CD4-positive, alpha-beta memory T cell (primary cell): ENCODE measurements at regions not wholly inside any gene's neighbourhood (a gene's known extent, or its start where the extent isn't known, plus 50 kb on each side); places are given as distances from the start of the nearest gene placed in this dataset.

Source experiments
- CTCF ChIA-PET: fragments of 350-600 bp; sonication (Branson Sonifier 250); formaldehyde crosslinking; loops from one replicate; lab custom pipeline; 2021; ENCODE audit warnings: inconsistent platforms; ENCODE audit not compliant: partially characterized antibody; lab: Charles Lee
- POLR2A ChIA-PET: fragments of 350-600 bp; sonication (Branson Sonifier 250); formaldehyde crosslinking; loops from one replicate; lab custom pipeline; 2021; ENCODE audit not compliant: partially characterized antibody; lab: Charles Lee
- DNase-seq, 5 donors: peaks; one replicate each; pipeline versions ENCODE4 v3.0.0 to v3.0.0-alpha.2; 2020 to 2022; ENCODE audit warnings: mixed read lengths in 1 of 5
- H3K27ac ChIP-seq: one replicate; pipeline ENCODE4 v1.7.0; 2013; ENCODE audit warnings: low read depth, low read length
- H3K27me3 ChIP-seq: 2 replicates; pipeline ENCODE4 v1.7.0; 2013; ENCODE audit warnings: mild to moderate bottlenecking, low read length, moderate library complexity; ENCODE audit not compliant: insufficient read depth
- H3K36me3 ChIP-seq: 2 replicates; pipeline ENCODE4 v1.7.0; 2013; ENCODE audit warnings: mild to moderate bottlenecking, low read length, moderate library complexity; ENCODE audit not compliant: insufficient read depth
- H3K4me1 ChIP-seq: 2 replicates; pipeline ENCODE4 v1.7.0; 2013; ENCODE audit warnings: mild to moderate bottlenecking, low read length, moderate library complexity; ENCODE audit not compliant: insufficient read depth
- H3K4me3 ChIP-seq, 2 donors: one replicate each; pipeline ENCODE4 v1.7.0; 2013; ENCODE audit warnings: low read length in 2 of 2, mild to moderate bottlenecking in 1 of 2
- H3K9me3 ChIP-seq, 2 donors: one replicate each; pipeline ENCODE4 v1.7.0; 2013; ENCODE audit warnings: low read length in 2 of 2, control low read depth in 1 of 2; ENCODE audit not compliant: control insufficient read depth in 1 of 2
- H3K27ac Mint-ChIP-seq, 7 donors: one replicate each; pipeline ENCODE4 v1.8.0; 2020 to 2021; ENCODE audit warnings: mixed read lengths in 7 of 7, mild to moderate bottlenecking in 6 of 7, inconsistent platforms in 3 of 7, moderate library complexity in 3 of 7
- H3K27me3 Mint-ChIP-seq, 2 donors: one replicate each; pipeline ENCODE4 v1.8.0; 2020 to 2021; ENCODE audit warnings: mixed read lengths in 2 of 2
- H3K36me3 Mint-ChIP-seq, 2 donors: one replicate each; pipeline ENCODE4 v1.8.0; 2020 to 2021; ENCODE audit warnings: mixed read lengths in 2 of 2, inconsistent platforms in 1 of 2, mild to moderate bottlenecking in 1 of 2
- H3K4me1 Mint-ChIP-seq, 4 donors: one replicate each; pipeline ENCODE4 v1.8.0; 2020 to 2021; ENCODE audit warnings: mixed read lengths in 4 of 4, mild to moderate bottlenecking in 1 of 4
- H3K4me3 Mint-ChIP-seq, 8 donors: one replicate each; pipeline ENCODE4 v1.8.0; 2020 to 2021; ENCODE audit warnings: mixed read lengths in 8 of 8, mild to moderate bottlenecking in 7 of 8, moderate library complexity in 6 of 8, inconsistent platforms in 3 of 8
- H3K9me3 Mint-ChIP-seq, 8 donors: one replicate each; pipeline ENCODE4 v1.8.0; 2020 to 2021; ENCODE audit warnings: mixed read lengths in 8 of 8, mild to moderate bottlenecking in 5 of 8, inconsistent platforms in 3 of 8, moderate library complexity in 1 of 8
- intact Hi-C: fragments of 100-400 bp; cut with micrococcal nuclease; formaldehyde crosslinking; loops from one replicate; pipeline ENCODE4 v1.15.1; 2023

GRCh38 chr3:84039099-84039498 lies 919.7 kb upstream of the CADM2 start:
- H3K9me3 ChIP-seq, result peaks cover 0 to 3% of the 10 kb centered on the region in 2 donors
- no peak overlapping the region for H3K27ac Mint-ChIP-seq
- no peak overlapping the region for H3K4me3 ChIP-seq
- H3K36me3 ChIP-seq, result no peaks in the 10 kb centered on the region
- no peaks in the 10 kb centered on the region for H3K4me1 ChIP-seq
- no peaks in the 10 kb centered on the region for H3K4me1 Mint-ChIP-seq
- H3K27me3 ChIP-seq, result no peaks in the 10 kb centered on the region
- no peak overlapping the region for H3K4me3 Mint-ChIP-seq
- intact Hi-C loops, result no loop called here
- peaks cover 0 to 16% (median 11%) of the 10 kb centered on the region in 8 donors for H3K9me3 Mint-ChIP-seq
- ChIA-PET POLR2A (no interaction called here), CTCF (no interaction called here)
- no peaks in the 10 kb centered on the region for H3K27me3 Mint-ChIP-seq
- H3K36me3 Mint-ChIP-seq, result no peaks in the 10 kb centered on the region
- no peak for DNase-seq
- no peak overlapping the region for H3K27ac ChIP-seq

DNA sequence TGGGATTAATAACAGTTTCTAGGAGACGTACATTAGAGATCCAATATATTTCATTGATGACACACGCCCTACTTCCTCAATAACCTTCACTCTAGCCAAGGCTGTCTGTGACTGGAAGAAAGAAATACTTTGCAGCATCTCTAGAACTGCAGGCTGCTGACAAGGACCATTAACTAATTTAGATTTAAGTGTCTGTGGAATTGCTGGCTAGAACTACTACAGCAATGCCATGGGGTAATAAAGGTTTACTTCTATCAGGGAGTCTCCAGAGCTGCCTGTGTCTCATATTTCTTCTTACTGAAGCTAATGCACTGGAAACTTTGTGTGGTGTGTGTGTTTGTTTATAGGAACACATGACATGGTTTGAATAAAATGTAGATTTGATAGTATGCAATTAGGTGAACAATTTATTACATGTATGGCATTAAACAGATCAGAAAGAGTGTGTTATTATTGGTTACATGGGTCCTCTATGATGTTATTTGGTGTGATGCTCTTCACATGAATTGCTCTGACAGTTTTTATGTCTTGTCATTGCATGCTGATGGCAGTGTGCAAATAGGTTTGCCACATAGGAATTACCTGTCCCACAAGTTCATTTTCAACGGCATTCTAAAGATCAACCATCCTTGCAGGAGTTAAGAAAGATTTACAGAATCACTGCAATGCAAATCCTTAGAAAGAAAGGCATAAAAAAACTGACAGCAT lies 916.2 kb upstream of the CADM2 start:
- Mint-ChIP-seq H3K4me3 (no peak overlapping the region), H3K4me1 (no peaks in the 10 kb centered on the region), H3K27me3 (no peaks in the 10 kb centered on the region), H3K36me3 (no peaks in the 10 kb centered on the region), H3K9me3 (peaks cover 0 to 18% (median 4%) of the 10 kb centered on the region in 8 donors), H3K27ac (no peak overlapping the region)
- H3K9me3 ChIP-seq, result no peaks in the 10 kb centered on the region
- ChIA-PET POLR2A (no interaction called here), CTCF (no interaction called here)
- no peak for DNase-seq
- no peaks in the 10 kb centered on the region for H3K27me3 ChIP-seq
- H3K4me1 ChIP-seq, result no peaks in the 10 kb centered on the region
- intact Hi-C loops, result no loop called here
- no peak overlapping the region for H3K4me3 ChIP-seq
- H3K36me3 ChIP-seq, result no peaks in the 10 kb centered on the region
- H3K27ac ChIP-seq, result no peak overlapping the region

DNA sequence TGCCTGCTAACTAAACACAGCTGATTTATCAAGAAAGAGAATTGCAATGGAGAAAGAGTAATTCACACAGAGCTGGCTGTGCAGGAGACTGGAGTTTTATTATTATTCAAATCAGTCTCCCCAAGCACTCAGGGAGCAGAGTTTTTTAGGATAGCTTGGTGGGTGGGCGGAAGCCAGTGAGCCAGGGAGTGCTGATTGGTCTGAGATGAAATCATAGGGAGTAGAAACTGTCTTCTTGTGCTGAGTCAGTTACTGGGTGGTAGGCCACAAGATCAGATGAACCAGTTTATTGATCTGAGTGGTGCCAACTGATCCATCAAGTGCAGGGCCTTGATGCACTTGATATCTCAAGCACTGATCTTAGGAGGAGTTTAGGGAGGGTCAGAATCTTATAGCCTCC lies 891.9 kb upstream of the CADM2 start:
- intact Hi-C loops, result no loop called here
- Histone ChIP-seq H3K27ac (no peak overlapping the region), H3K36me3 (no peaks in the 10 kb centered on the region), H3K27me3 (no peaks in the 10 kb centered on the region), H3K4me3 (no peak overlapping the region), H3K4me1 (no peaks in the 10 kb centered on the region), H3K9me3 (no peaks in the 10 kb centered on the region)
- CTCF ChIA-PET, result no interaction called here
- Mint-ChIP-seq H3K9me3 (peaks cover 0 to 17% (median 5%) of the 10 kb centered on the region in 8 donors), H3K27ac (no peak overlapping the region), H3K36me3 (no peaks in the 10 kb centered on the region), H3K4me3 (no peak overlapping the region), H3K4me1 (no peaks in the 10 kb centered on the region), H3K27me3 (no peaks in the 10 kb centered on the region)
- POLR2A ChIA-PET, result no interaction called here
- DNase-seq, result no peak

GRCh38 chr3:84073664-84074063 lies 885.1 kb upstream of the CADM2 start:
- CTCF ChIA-PET, result no interaction called here
- Histone ChIP-seq H3K36me3 (no peaks in the 10 kb centered on the region), H3K27me3 (no peaks in the 10 kb centered on the region), H3K27ac (no peak overlapping the region), H3K9me3 (no peaks in the 10 kb centered on the region), H3K4me3 (no peak overlapping the region), H3K4me1 (no peaks in the 10 kb centered on the region)
- DNase-seq, result no peak
- Mint-ChIP-seq H3K4me1 (no peaks in the 10 kb centered on the region), H3K36me3 (no peaks in the 10 kb centered on the region), H3K27ac (no peak overlapping the region), H3K9me3 (peaks cover 0 to 19% (median 9%) of the 10 kb centered on the region in 8 donors), H3K27me3 (no peaks in the 10 kb centered on the region), H3K4me3 (no peak overlapping the region)
- POLR2A ChIA-PET, result no interaction called here
- intact Hi-C loops, result no loop called here

DNA sequence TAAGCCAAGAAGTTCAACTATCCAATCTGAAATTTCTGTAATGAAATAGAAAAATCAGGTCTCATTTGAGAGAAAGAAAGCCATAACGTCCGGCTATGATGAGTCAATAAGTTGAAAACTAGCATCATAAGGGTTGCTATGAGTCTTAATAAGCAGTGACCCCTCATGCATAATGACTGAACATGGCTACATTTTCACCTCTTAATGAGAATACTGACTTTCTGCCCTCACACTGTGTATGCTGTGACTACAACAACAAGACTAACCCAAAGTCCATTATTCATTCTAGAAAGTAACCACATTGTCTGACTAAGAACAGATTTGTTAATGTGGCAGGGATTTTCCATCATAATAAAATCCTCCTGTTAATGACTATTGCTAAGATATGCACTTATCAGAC lies 884.0 kb upstream of the CADM2 start:
- Histone ChIP-seq H3K27ac (no peak overlapping the region), H3K36me3 (no peaks in the 10 kb centered on the region), H3K4me3 (no peak overlapping the region), H3K4me1 (no peaks in the 10 kb centered on the region), H3K27me3 (no peaks in the 10 kb centered on the region), H3K9me3 (no peaks in the 10 kb centered on the region)
- Mint-ChIP-seq H3K27me3 (no peaks in the 10 kb centered on the region), H3K4me1 (no peaks in the 10 kb centered on the region), H3K4me3 (no peak overlapping the region), H3K27ac (no peak overlapping the region), H3K9me3 (peaks cover 0 to 19% (median 9%) of the 10 kb centered on the region in 8 donors), H3K36me3 (no peaks in the 10 kb centered on the region)
- no peak for DNase-seq
- intact Hi-C loops, result no loop called here
- POLR2A ChIA-PET, result no interaction called here
- CTCF ChIA-PET, result no interaction called here

- Mint-ChIP-seq H3K4me3 (no peak overlapping the region), H3K27ac (no peak overlapping the region), H3K36me3 (no peaks in the 10 kb centered on the region), H3K27me3 (no peaks in the 10 kb centered on the region), H3K9me3 (peaks cover 0 to 16% (median 8%) of the 10 kb centered on the region in 8 donors), H3K4me1 (no peaks in the 10 kb centered on the region)
- Histone ChIP-seq H3K9me3 (no peaks in the 10 kb centered on the region), H3K4me1 (no peaks in the 10 kb centered on the region), H3K27me3 (no peaks in the 10 kb centered on the region), H3K36me3 (no peaks in the 10 kb centered on the region), H3K4me3 (no peak overlapping the region), H3K27ac (no peak overlapping the region)
- CTCF ChIA-PET, result no interaction called here
- DNase-seq, result no peak
- intact Hi-C loops, result no loop called here
- POLR2A ChIA-PET, result no interaction called here
These were observed 881.3 kb upstream of the CADM2 start for GRCh38 chr3:84077479-84077878.

- Mint-ChIP-seq H3K4me3 (no peak overlapping the region), H3K27me3 (no peaks in the 10 kb centered on the region), H3K27ac (no peak overlapping the region), H3K9me3 (peaks cover 0 to 20% (median 3%) of the 10 kb centered on the region in 8 donors), H3K36me3 (no peaks in the 10 kb centered on the region), H3K4me1 (no peaks in the 10 kb centered on the region)
- ChIA-PET CTCF (no interaction called here), POLR2A (no interaction called here)
- intact Hi-C loops, result no loop called here
- no peaks in the 10 kb centered on the region for H3K27me3 ChIP-seq
- H3K9me3 ChIP-seq, result no peaks in the 10 kb centered on the region
- no peak overlapping the region for H3K4me3 ChIP-seq
- DNase-seq, result no peak
- H3K27ac ChIP-seq, result no peak overlapping the region
- no peaks in the 10 kb centered on the region for H3K4me1 ChIP-seq
- H3K36me3 ChIP-seq, result no peaks in the 10 kb centered on the region
These were observed 876.1 kb upstream of the CADM2 start for GRCh38 chr3:84082726-84083125.
